ENCODE measurements at regions not wholly inside any gene's neighbourhood (a gene's known extent, or its start where the extent isn't known, plus 50 kb on each side); places are given as distances from the start of the nearest gene placed in this dataset.

GRCh38 chr17:59476413-59476812 lies 89.0 kb upstream of the DHX40 start:
- no peaks in the 10 kb centered on the region for H3K79me2 ChIP-seq (ENCODE audit: insufficient read depth, low read length)
- H3K9me3 ChIP-seq (ENCODE audit: low read length): no peaks in the 10 kb centered on the region
- no peak overlapping the region for H3K9ac ChIP-seq (ENCODE audit: insufficient read depth, low read depth, low read length)
- H3K36me3 ChIP-seq (replicated peaks in 1 of 2; ENCODE audit: control insufficient read depth in 1 of 2, insufficient read depth in 2 of 2, low read length in 2 of 2): no peaks in the 10 kb centered on the region
- peak; percentile 57; the same call in 1 of the 2 replicates for TF ChIP-seq ZNF770 (CRISPR knock-in tag; IDR thresholded peaks at IDR 0.05)
- TF ChIP-seq SAFB2 (CRISPR knock-in tag; IDR thresholded peaks at IDR 0.05; ENCODE audit: borderline replicate concordance, low read depth): no peak
- TF ChIP-seq SMC3 (IDR thresholded peaks at IDR 0.05; ENCODE audit: low read length): no peak
- no peak for TF ChIP-seq TCF12 (IDR thresholded peaks at IDR 0.05)
- TF ChIP-seq TCF12 (CRISPR knock-in tag; IDR thresholded peaks at IDR 0.05): no peak
- no peak for TF ChIP-seq ZNF780A (CRISPR knock-in tag; IDR thresholded peaks at IDR 0.05)
- H3K4me3 ChIP-seq (replicated peaks in 1 of 3; ENCODE audit: insufficient read depth in 1 of 3, low read depth in 2 of 3, low read length in 3 of 3): no peak overlapping the region
- POLR2A ChIA-PET: no interaction called here
- peaks cover 25% of the 10 kb centered on the region for H3K4me1 ChIP-seq (ENCODE audit: insufficient read depth, low read length)
- WGBS (ENCODE audit: low lambda C conversion rate): 34% methylated on average over 5 of the region's 5 CpGs
- intact Hi-C loops (cut with micrococcal nuclease; ENCODE audit: unreplicated experiment) (no loop called here), in situ Hi-C loops (cut with HindIII; ENCODE audit: extremely low pct_ligation_motif_present, low pct_unique_long_range_greater_than_20kb) (no loop called here)
- CTCF ChIA-PET (ENCODE audit: low intra/inter-chr PET ratio, low total read pairs): no interaction called here
- H2AFZ ChIP-seq (ENCODE audit: low read length): no peak overlapping the region
- DNase-seq (ENCODE audit: low spot score): no peak
- H3K27me3 ChIP-seq (ENCODE audit: control insufficient read depth in 1 of 2, insufficient read depth in 2 of 2, low read length in 2 of 2): no peaks in the 10 kb centered on the region
- H3K4me2 ChIP-seq (ENCODE audit: low read depth, low read length): no peak overlapping the region
- no peaks in the 10 kb centered on the region for H4K20me1 ChIP-seq (ENCODE audit: insufficient read depth, low read length)
- FAIRE-seq: no peak
- no peak for ATAC-seq
- no peak overlapping the region for H3K27ac ChIP-seq (ENCODE audit: extremely low read length, insufficient read depth, low read length)
- BruUV-seq (replicated peaks): no TSS peak

GRCh38 chr17:59479141-59479540 lies 86.3 kb upstream of the DHX40 start:
- H3K36me3 ChIP-seq (replicated peaks in 1 of 2; ENCODE audit: control insufficient read depth in 1 of 2, insufficient read depth in 2 of 2, low read length in 2 of 2): no peaks in the 10 kb centered on the region
- DNase-seq (ENCODE audit: low spot score) (no peak), ATAC-seq (peak; percentile 51), FAIRE-seq (peak; percentile 63)
- no TSS peak for BruUV-seq (replicated peaks)
- H3K79me2 ChIP-seq (ENCODE audit: insufficient read depth, low read length): no peaks in the 10 kb centered on the region
- no peaks in the 10 kb centered on the region for H3K27me3 ChIP-seq (ENCODE audit: control insufficient read depth in 1 of 2, insufficient read depth in 2 of 2, low read length in 2 of 2)
- POLR2A ChIA-PET: interaction anchor here (1.1 kb wide), 1 partner anchor 9 kb away, joined by 7 read pairs; no protein-coding TSS in a partner anchor
- no peak overlapping the region for H3K9ac ChIP-seq (ENCODE audit: insufficient read depth, low read depth, low read length)
- no peak overlapping the region for H3K27ac ChIP-seq (ENCODE audit: extremely low read length, insufficient read depth, low read length)
- no peak overlapping the region for H3K4me3 ChIP-seq (replicated peaks in 1 of 3; ENCODE audit: insufficient read depth in 1 of 3, low read depth in 2 of 3, low read length in 3 of 3)
- in situ Hi-C loops (cut with HindIII; ENCODE audit: extremely low pct_ligation_motif_present, low pct_unique_long_range_greater_than_20kb): no loop called here
- no peak overlapping the region for H3K4me2 ChIP-seq (ENCODE audit: low read depth, low read length)
- no peaks in the 10 kb centered on the region for H3K9me3 ChIP-seq (ENCODE audit: low read length)
- H3K4me1 ChIP-seq (ENCODE audit: insufficient read depth, low read length): peaks cover 29% of the 10 kb centered on the region
- WGBS (ENCODE audit: low lambda C conversion rate): 64% methylated on average over 2 of the region's 2 CpGs
- CTCF ChIA-PET (ENCODE audit: low intra/inter-chr PET ratio, low total read pairs): no interaction called here
- H2AFZ ChIP-seq (ENCODE audit: low read length): no peak overlapping the region
- intact Hi-C loops (cut with micrococcal nuclease; ENCODE audit: unreplicated experiment): no loop called here
- no peaks in the 10 kb centered on the region for H4K20me1 ChIP-seq (ENCODE audit: insufficient read depth, low read length)
- TF ChIP-seq CBX2 (IDR thresholded peaks at IDR 0.05; ENCODE audit: low read depth, low read length) (no peak), CBX2 (CRISPR knock-in tag; IDR thresholded peaks at IDR 0.05; ENCODE audit: low read depth) (no peak), ZBTB37 (CRISPR knock-in tag; IDR thresholded peaks at IDR 0.05) (no peak), XBP1 (CRISPR knock-in tag; IDR thresholded peaks at IDR 0.05) (no peak), NFE2L1 (CRISPR knock-in tag; IDR thresholded peaks at IDR 0.05; ENCODE audit: borderline replicate concordance) (no peak), REST (IDR thresholded peaks at IDR 0.05; ENCODE audit: borderline replicate concordance in 1 of 2, low read depth in 1 of 2, low read length in 2 of 2) (no peak)
